ENCODE measurements at regions not wholly inside any gene's neighbourhood (a gene's known extent, or its start where the extent isn't known, plus 50 kb on each side); places are given as distances from the start of the nearest gene placed in this dataset.

- H3K9me3 Mint-ChIP-seq = no peaks in the 10 kb centered on the region
- no peaks in the 10 kb centered on the region for H3K27me3 Mint-ChIP-seq (ENCODE audit: low read depth)
- no peak overlapping the region for H3K27ac Mint-ChIP-seq
- peaks cover 4% of the 10 kb centered on the region for H3K4me1 Mint-ChIP-seq
- no peak overlapping the region for H3K4me3 Mint-ChIP-seq
- H3K36me3 Mint-ChIP-seq (ENCODE audit: low read depth) = no peaks in the 10 kb centered on the region
- no peak for TF ChIP-seq CTCF (IDR thresholded peaks at IDR 0.05; ENCODE audit: unreplicated experiment in 3 of 3)
Observed at GRCh38 chr18:60862988-60863387, 470.2 kb upstream of the CDH20 start.

- no peak for TF ChIP-seq CTCF (IDR thresholded peaks at IDR 0.05; ENCODE audit: unreplicated experiment in 3 of 3)
- H3K27ac Mint-ChIP-seq = no peak overlapping the region
- no peaks in the 10 kb centered on the region for H3K36me3 Mint-ChIP-seq (ENCODE audit: low read depth)
- no peaks in the 10 kb centered on the region for H3K27me3 Mint-ChIP-seq (ENCODE audit: low read depth)
- H3K4me3 Mint-ChIP-seq = no peak overlapping the region
- no peaks in the 10 kb centered on the region for H3K4me1 Mint-ChIP-seq
- no peaks in the 10 kb centered on the region for H3K9me3 Mint-ChIP-seq
Observed at GRCh38 chr18:60865801-60866200, 467.4 kb upstream of the CDH20 start.

- no peaks in the 10 kb centered on the region for H3K9me3 Mint-ChIP-seq
- no peaks in the 10 kb centered on the region for H3K27me3 Mint-ChIP-seq (ENCODE audit: low read depth)
- TF ChIP-seq CTCF (IDR thresholded peaks at IDR 0.05; ENCODE audit: unreplicated experiment in 3 of 3) = no peak
- no peaks in the 10 kb centered on the region for H3K36me3 Mint-ChIP-seq (ENCODE audit: low read depth)
- H3K4me1 Mint-ChIP-seq = peaks cover 5% of the 10 kb centered on the region
- no peak overlapping the region for H3K4me3 Mint-ChIP-seq
- no peak overlapping the region for H3K27ac Mint-ChIP-seq
Observed at GRCh38 chr18:60870261-60871153, 462.7 kb upstream of the CDH20 start.

GRCh38 chr18:60872434-60872833 lies 460.8 kb upstream of the CDH20 start:
- H3K9me3 Mint-ChIP-seq = no peaks in the 10 kb centered on the region
- H3K36me3 Mint-ChIP-seq (ENCODE audit: low read depth) = no peaks in the 10 kb centered on the region
- H3K27me3 Mint-ChIP-seq (ENCODE audit: low read depth) = no peaks in the 10 kb centered on the region
- no peak overlapping the region for H3K27ac Mint-ChIP-seq
- no peak for TF ChIP-seq CTCF (IDR thresholded peaks at IDR 0.05; ENCODE audit: unreplicated experiment in 3 of 3)
- H3K4me1 Mint-ChIP-seq = peaks cover 5% of the 10 kb centered on the region
- no peak overlapping the region for H3K4me3 Mint-ChIP-seq

GRCh38 chr18:60873708-60874107 lies 459.5 kb upstream of the CDH20 start:
- H3K4me3 Mint-ChIP-seq = no peak overlapping the region
- no peaks in the 10 kb centered on the region for H3K27me3 Mint-ChIP-seq (ENCODE audit: low read depth)
- no peak overlapping the region for H3K27ac Mint-ChIP-seq
- H3K36me3 Mint-ChIP-seq (ENCODE audit: low read depth) = no peaks in the 10 kb centered on the region
- peaks cover 5% of the 10 kb centered on the region for H3K4me1 Mint-ChIP-seq
- no peak for TF ChIP-seq CTCF (IDR thresholded peaks at IDR 0.05; ENCODE audit: unreplicated experiment in 3 of 3)
- H3K9me3 Mint-ChIP-seq = no peaks in the 10 kb centered on the region

- Mint-ChIP-seq H3K27ac (no peak overlapping the region), H3K36me3 (ENCODE audit: low read depth) (no peaks in the 10 kb centered on the region), H3K4me1 (peaks cover 10% of the 10 kb centered on the region), H3K4me3 (no peak overlapping the region), H3K27me3 (ENCODE audit: low read depth) (no peaks in the 10 kb centered on the region), H3K9me3 (no peaks in the 10 kb centered on the region)
- no peak for TF ChIP-seq CTCF (IDR thresholded peaks at IDR 0.05; ENCODE audit: unreplicated experiment in 3 of 3)
Observed at GRCh38 chr18:60875957-60876507, 457.2 kb upstream of the CDH20 start.

Measured in nephron (organoid).